K562 (cell line): ENCODE measurements at regions not wholly inside any gene's neighbourhood (a gene's known extent, or its start where the extent isn't known, plus 50 kb on each side); places are given as distances from the start of the nearest gene placed in this dataset.

Experiments used
- ATAC-seq: fragments of 200-7000 bp; cut with Tn5 transposase; 3 replicates; pipeline ENCODE4 v1.9.1; 2020; ENCODE audit warnings: moderate library complexity
- BruUV-seq: library from RNA; stranded (reverse); fragments of 400-500 nt; replicated peaks from 2 replicates; lab custom pipeline; 2021; lab: Mats Ljungman, UMichigan
- CTCF ChIA-PET: fragments of 300-600 bp; formaldehyde crosslinking; extraction: SDS; loops from one replicate; lab custom pipeline; 2021; ENCODE audit warnings: low intra/inter-chr PET ratio; lab: Yijun Ruan, JAX
- POLR2A ChIA-PET: fragments of 300-600, 350-650 bp; sonication (Branson Sonifier 250); formaldehyde crosslinking; extraction: SDS; loops from one replicate; lab custom pipeline; 2021; ENCODE audit warnings: antibody characterized with exemption, inconsistent platforms; lab: Yijun Ruan, JAX
- DNase-seq, 4 experiments: peaks; one replicate each; pipeline versions ENCODE4 v3.0.0 to v3.0.0-alpha.2; 2011 to 2018; ENCODE audit warnings: low spot score in 3 of 4, mixed read lengths in 3 of 4; ENCODE audit errors: extremely low read depth in 1 of 4
- FAIRE-seq: peaks from 2 replicates; lab custom pipeline; 2011; peaks lifted over from hg19 to GRCh38; lab: Jason Lieb, UNC
- H2AFZ ChIP-seq: 2 replicates; pipeline ENCODE4 v1.6.0; 2011; ENCODE audit warnings: low read depth, low read length, control low read depth, inconsistent platforms
- H3K27ac ChIP-seq: fragments of 200-600 bp; 3 replicates; pipeline ENCODE4 v1.8.0; 2011; ENCODE audit warnings: low read depth, mild to moderate bottlenecking, control low read depth, inconsistent platforms, low read length, moderate library complexity, mixed read lengths; ENCODE audit errors: extremely low read depth
- H3K27me3 ChIP-seq, 2 experiments: fragments of 300-600 bp in 1 of 2; 2 replicates in 1 of 2; 3 replicates in 1 of 2; pipeline versions ENCODE4 v1.6.0 to v1.8.0; 2011; ENCODE audit warnings: inconsistent platforms in 2 of 2, low read length in 2 of 2, mild to moderate bottlenecking in 1 of 2, mixed read lengths in 1 of 2, moderate library complexity in 1 of 2; ENCODE audit not compliant: control insufficient read depth in 2 of 2, insufficient read depth in 2 of 2
- H3K36me3 ChIP-seq: fragments of 300-600 bp; 3 replicates; pipeline ENCODE4 v1.8.0; 2011; ENCODE audit warnings: mild to moderate bottlenecking, low read length, inconsistent platforms; ENCODE audit not compliant: control insufficient read depth, insufficient read depth
- H3K4me1 ChIP-seq, 2 experiments: fragments of 200-600 bp in 1 of 2; replicated peaks in 1 of 2; 2 replicates in 1 of 2; 3 replicates in 1 of 2; pipeline versions ENCODE4 v1.5.1 to v1.8.0; 2011; ENCODE audit warnings: inconsistent platforms in 2 of 2, low read length in 2 of 2, mild to moderate bottlenecking in 1 of 2, mixed read lengths in 1 of 2, moderate library complexity in 1 of 2; ENCODE audit not compliant: control insufficient read depth in 2 of 2, insufficient read depth in 2 of 2
- H3K4me2 ChIP-seq: 2 replicates; pipeline ENCODE4 v1.6.1; 2011; ENCODE audit warnings: low read length, control low read depth, inconsistent platforms, mixed read lengths; ENCODE audit not compliant: insufficient read depth
- H3K4me3 ChIP-seq: fragments of 200-600 bp; sonication (generic), shearing (Covaris generic); 2 replicates; pipeline ENCODE4 v1.5.1; 2016; ENCODE audit warnings: control low read depth, inconsistent platforms
- H3K79me2 ChIP-seq: fragments of 200-600 bp; 3 replicates; pipeline ENCODE4 v1.8.0; 2011; ENCODE audit warnings: low read length, inconsistent platforms; ENCODE audit not compliant: control insufficient read depth, insufficient read depth
- H3K9ac ChIP-seq, 2 experiments: 2 replicates each; pipeline versions ENCODE4 v1.6.0 to v1.6.1; 2011; ENCODE audit warnings: low read depth in 2 of 2, low read length in 2 of 2, control low read depth in 1 of 2, inconsistent platforms in 1 of 2, mild to moderate bottlenecking in 1 of 2, mixed read lengths in 1 of 2; ENCODE audit not compliant: insufficient read depth in 1 of 2
- H3K9me1 ChIP-seq: one replicate; pipeline ENCODE4 v1.6.0; 2011; ENCODE audit warnings: inconsistent platforms, mild to moderate bottlenecking, low read length, moderate library complexity; ENCODE audit not compliant: control insufficient read depth, insufficient read depth
- H3K9me3 ChIP-seq: replicated peaks from 2 replicates; pipeline ENCODE4 v1.5.1; 2011; ENCODE audit warnings: low read depth, low read length, inconsistent platforms; ENCODE audit not compliant: control insufficient read depth, insufficient read depth
- H4K20me1 ChIP-seq: replicated peaks from 2 replicates; pipeline ENCODE4 v1.6.1; 2011; ENCODE audit warnings: low read length, inconsistent platforms, mixed read lengths; ENCODE audit not compliant: control insufficient read depth, insufficient read depth
- ETS2 ChIP-seq: IDR thresholded peaks from 2 replicates; pipeline ENCODE4 v1.6.1; 2016; ENCODE audit warnings: borderline replicate concordance, missing genetic modification characterization, mild to moderate bottlenecking, moderate library complexity, missing compliant biosample characterization; ENCODE audit not compliant: poor library complexity, severe bottlenecking
- FOXA3 ChIP-seq, 2 experiments: fragments of 450-650 bp in 1 of 2; sonication (generic) in 1 of 2; formaldehyde crosslinking; IDR thresholded peaks in 1 of 2; conservative IDR thresholded peaks in 1 of 2; 2 replicates each; pipeline versions ENCODE4 v1.4.0 to v1.8.0; 2020 to 2022; ENCODE audit warnings: mild to moderate bottlenecking in 2 of 2, missing genetic modification reagents in 1 of 2
- FOXK1 ChIP-seq: sonication (generic); formaldehyde crosslinking; IDR thresholded peaks from 2 replicates; pipeline ENCODE4 v1.8.0; 2022; ENCODE audit warnings: missing genetic modification reagents, mild to moderate bottlenecking, borderline replicate concordance
- FUS ChIP-seq: fragments of 200-400 bp; formaldehyde crosslinking; optimal IDR thresholded peaks from 2 replicates; pipeline ENCODE3; 2017; ENCODE audit warnings: low read depth, low read length
- GATAD2B ChIP-seq: fragments of 450-650 bp; IDR thresholded peaks from 2 replicates; pipeline ENCODE4 v1.6.1; 2017; ENCODE audit warnings: mild to moderate bottlenecking, borderline replicate concordance
- HEY1 ChIP-seq: fragments of 250-450 bp; sonication (Bioruptor Pico); IDR thresholded peaks from 2 replicates; pipeline ENCODE4 v1.5.0; 2020; ENCODE audit warnings: mild to moderate bottlenecking, moderate library complexity, borderline replicate concordance
- MCM2 ChIP-seq: fragments of 450-650 bp; IDR thresholded peaks from 2 replicates; pipeline ENCODE4 v1.6.1; 2017; ENCODE audit warnings: low read depth, mild to moderate bottlenecking
- PML ChIP-seq: IDR thresholded peaks from 2 replicates; pipeline ENCODE4 v1.6.1; 2012; ENCODE audit warnings: low read length, inconsistent platforms
- SREBF1 ChIP-seq: fragments of 150-350 bp; IDR thresholded peaks from 2 replicates; pipeline ENCODE4 v1.6.1; 2014; ENCODE audit warnings: antibody characterized with exemption, low read depth, low read length, borderline replicate concordance
- TBP ChIP-seq: optimal IDR thresholded peaks from 2 replicates; pipeline ENCODE3; 2011; ENCODE audit warnings: low read depth, low read length, improper control_type of control experiment
- TSHZ1 ChIP-seq: fragments of 250-450 bp; sonication (Bioruptor Pico); IDR thresholded peaks from 2 replicates; pipeline ENCODE4 v1.4.0; 2020; ENCODE audit warnings: mild to moderate bottlenecking, moderate library complexity
- ZNF146 ChIP-seq: IDR thresholded peaks from one replicate; pipeline ENCODE4 v1.6.1; 2018; ENCODE audit warnings: missing compliant biosample characterization; ENCODE audit not compliant: unreplicated experiment
- ZNF174 ChIP-seq: fragments of 250-450 bp; sonication (Bioruptor Pico); IDR thresholded peaks from 2 replicates; pipeline ENCODE4 v1.4.0; 2020; ENCODE audit warnings: mild to moderate bottlenecking
- ZNF212 ChIP-seq: fragments of 450-650 bp; formaldehyde crosslinking; IDR thresholded peaks from 2 replicates; pipeline ENCODE4 v1.4.0; 2020; ENCODE audit warnings: mild to moderate bottlenecking
- ZNF639 ChIP-seq, 2 experiments: fragments of 200-800 bp in 1 of 2; sonication (Bioruptor generic) in 1 of 2; sonication (generic) in 1 of 2; formaldehyde crosslinking in 1 of 2; IDR thresholded peaks in 1 of 2; conservative IDR thresholded peaks in 1 of 2; 2 replicates each; pipeline versions ENCODE4 v1.5.0 to v1.6.1; 2016 to 2020; ENCODE audit warnings: missing compliant biosample characterization in 1 of 2, missing genetic modification characterization in 1 of 2, missing genetic modification reagents in 1 of 2
- ZNF778 ChIP-seq: fragments of 450-650 bp; formaldehyde crosslinking; IDR thresholded peaks from 2 replicates; pipeline ENCODE4 v1.4.0; 2020; ENCODE audit warnings: mild to moderate bottlenecking, moderate library complexity
- ZNF79 ChIP-seq: fragments of 250-450 bp; sonication (Bioruptor Pico); IDR thresholded peaks from 2 replicates; pipeline ENCODE4 v1.4.0; 2020; ENCODE audit warnings: low read depth, mild to moderate bottlenecking, moderate library complexity
- WGBS: fragments of 100-300 bp; shearing (Covaris generic); methylation state at CpG from one replicate; pipeline ENCODE4 v1.1.6; 2016; ENCODE audit warnings: low coverage, mixed read lengths; ENCODE audit not compliant: insufficient coverage; ENCODE audit errors: missing lambda C conversion rate; 5-methylcytosine and 5-hydroxymethylcytosine counted together
- in situ Hi-C: fragments of 300-500 bp; cut with MboI; formaldehyde crosslinking; loops from 4 replicates; pipeline ENCODE4 v1.15.0; 2018; ENCODE audit warnings: inconsistent platforms, mixed read lengths
- intact Hi-C: fragments of 100-400 bp; cut with micrococcal nuclease; formaldehyde crosslinking; loops from 2 replicates; pipeline ENCODE4 v1.14.2; 2022

- 0% methylated on average over 2 of the region's 2 CpGs for WGBS
- DNase-seq (no peak), ATAC-seq (no peak), FAIRE-seq (no peak)
- BruUV-seq = no TSS peak
- intact Hi-C loops = no loop called here
- H3K4me2 ChIP-seq = no peak overlapping the region
- POLR2A ChIA-PET = interaction anchor here (0.5 kb wide), 1 partner anchor 54 kb away, joined by 4 read pairs; no protein-coding TSS in a partner anchor
- in situ Hi-C loops = no loop called here
- CTCF ChIA-PET = no interaction called here
- H4K20me1 ChIP-seq = no peaks in the 10 kb centered on the region
- no peaks in the 10 kb centered on the region for H3K36me3 ChIP-seq
- no peaks in the 10 kb centered on the region for H3K79me2 ChIP-seq
- no peak overlapping the region for H3K9ac ChIP-seq
- H3K9me1 ChIP-seq = no peaks in the 10 kb centered on the region
- no peak overlapping the region for H2AFZ ChIP-seq
- H3K4me1 ChIP-seq = no peaks in the 10 kb centered on the region
- H3K4me3 ChIP-seq = no peak overlapping the region
- no peaks in the 10 kb centered on the region for H3K9me3 ChIP-seq
- peaks cover 2% of the 10 kb centered on the region in 2 experiments; a peak in 1 of 5 replicates for H3K27me3 ChIP-seq
- no peak overlapping the region for H3K27ac ChIP-seq
- TF ChIP-seq FOXA3 (CRISPR knock-in tag; conservative IDR thresholded peaks at IDR 0.05 in 1 of 2, IDR thresholded peaks at IDR 0.05 in 1 of 2) = no peak
- TF ChIP-seq ZNF778 (CRISPR knock-in tag) = no peak
- TF ChIP-seq MCM2 = no peak
- TF ChIP-seq SREBF1 = no peak
- TF ChIP-seq GATAD2B = no peak
- TF ChIP-seq PML = no peak
- TF ChIP-seq FOXK1 = no peak
- no peak for TF ChIP-seq ZNF174 (CRISPR knock-in tag)
- no peak for TF ChIP-seq ZNF212 (CRISPR knock-in tag)
- TF ChIP-seq TSHZ1 (CRISPR knock-in tag) = no peak
- TF ChIP-seq ZNF146 (CRISPR knock-in tag) = no peak
- no peak for TF ChIP-seq ZNF79
- TF ChIP-seq ETS2 = no peak
- TF ChIP-seq FUS = no peak
- TF ChIP-seq ZNF639 (CRISPR knock-in tag; conservative IDR thresholded peaks at IDR 0.05 in 1 of 2, IDR thresholded peaks at IDR 0.05 in 1 of 2) = no peak
- TF ChIP-seq HEY1 = no peak
- no peak for TF ChIP-seq TBP
These were observed 161.1 kb upstream of the RASSF8 start for GRCh38 chr12:25797386-25797785.
